ENCODE measurements at regions not wholly inside any gene's neighbourhood (a gene's known extent, or its start where the extent isn't known, plus 50 kb on each side); places are given as distances from the start of the nearest gene placed in this dataset.

DNA sequence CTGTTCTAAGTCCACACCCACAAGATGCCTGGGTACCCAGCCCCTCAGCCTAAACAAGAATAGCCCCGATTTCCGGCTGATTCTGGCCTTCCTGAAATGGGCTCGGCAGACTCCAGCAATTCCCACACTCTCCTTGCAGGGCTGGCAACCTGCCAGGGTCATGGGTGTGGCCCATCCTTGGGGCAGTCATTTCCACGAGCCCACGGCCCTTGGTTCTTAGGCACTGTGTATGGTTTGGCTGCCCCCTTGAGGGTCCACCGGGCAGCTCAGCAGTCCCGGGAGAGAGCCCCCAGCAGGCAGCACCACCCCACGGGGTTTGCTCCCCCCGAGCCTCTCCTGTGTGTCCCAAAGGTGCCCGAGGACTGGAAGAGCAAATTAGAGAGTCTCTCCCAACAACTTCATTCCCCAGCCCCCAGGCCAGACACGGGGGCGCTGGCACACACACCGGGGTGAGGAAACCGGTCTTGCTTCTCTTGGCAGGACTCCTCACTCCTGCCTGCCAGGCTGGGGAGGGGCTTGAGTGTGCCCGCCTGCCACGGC lies 142.2 kb downstream of the EMX2 start:
- no peak for DNase-seq
- Mint-ChIP-seq H3K4me1 (no peaks in the 10 kb centered on the region), H3K36me3 (ENCODE audit: low read depth) (no peaks in the 10 kb centered on the region)

DNA sequence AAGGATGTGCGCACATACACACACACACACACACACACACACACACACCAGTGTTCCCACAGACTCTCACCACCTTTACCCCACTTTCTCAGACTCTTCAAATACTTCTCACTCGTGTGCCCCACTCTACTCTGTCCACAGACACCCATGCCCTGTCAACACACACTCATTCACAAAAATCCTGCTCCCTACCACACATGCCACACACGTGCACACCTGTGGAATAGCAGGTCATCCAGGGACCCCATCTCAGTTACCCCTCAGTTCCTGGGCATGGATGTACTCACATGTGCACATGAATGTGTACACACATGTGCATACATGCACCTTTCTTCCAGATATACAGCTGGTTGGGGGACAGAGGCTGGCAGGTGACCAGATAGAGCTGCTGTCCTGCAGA lies 142.9 kb downstream of the EMX2 start:
- Mint-ChIP-seq H3K27ac (no peak overlapping the region), H3K36me3 (ENCODE audit: low read depth) (no peaks in the 10 kb centered on the region), H3K4me1 (no peaks in the 10 kb centered on the region), H3K4me3 (no peak overlapping the region), H3K27me3 (peaks cover 26% of the 10 kb centered on the region)
- no peak for DNase-seq
- ATAC-seq = no peak
- H3K9me3 ChIP-seq (ENCODE audit: control insufficient read depth, low read length, poor library complexity, severe bottlenecking) = no peaks in the 10 kb centered on the region

More for the DNA sequence above, 142.2 kb downstream of the EMX2 start:
- no peak overlapping the region for H3K4me3 Mint-ChIP-seq
- no peak overlapping the region for H3K27ac Mint-ChIP-seq
- no peak for ATAC-seq
- peaks cover 26% of the 10 kb centered on the region for H3K27me3 Mint-ChIP-seq
- no peaks in the 10 kb centered on the region for H3K9me3 ChIP-seq (ENCODE audit: control insufficient read depth, low read length, poor library complexity, severe bottlenecking)

GRCh38 chr10:117686606-117687005 lies 144.1 kb downstream of the EMX2 start:
- DNase-seq (no peak), ATAC-seq (no peak)
- no peak overlapping the region for H3K27ac Mint-ChIP-seq
- no peaks in the 10 kb centered on the region for H3K4me1 Mint-ChIP-seq
- H3K9me3 ChIP-seq (ENCODE audit: control insufficient read depth, low read length, poor library complexity, severe bottlenecking) = no peaks in the 10 kb centered on the region
- H3K36me3 Mint-ChIP-seq (ENCODE audit: low read depth) = no peaks in the 10 kb centered on the region
- H3K4me3 Mint-ChIP-seq = peak overlapping the region; percentile 31
- H3K27me3 Mint-ChIP-seq = peaks cover 26% of the 10 kb centered on the region

GRCh38 chr10:117688358-117688757 lies 145.8 kb downstream of the EMX2 start:
- H3K4me3 Mint-ChIP-seq = no peak overlapping the region
- H3K27me3 Mint-ChIP-seq = peaks cover 26% of the 10 kb centered on the region
- H3K36me3 Mint-ChIP-seq (ENCODE audit: low read depth) = no peaks in the 10 kb centered on the region
- no peak for ATAC-seq
- DNase-seq = no peak
- H3K27ac Mint-ChIP-seq = no peak overlapping the region
- H3K4me1 Mint-ChIP-seq = no peaks in the 10 kb centered on the region
- H3K9me3 ChIP-seq (ENCODE audit: control insufficient read depth, low read length, poor library complexity, severe bottlenecking) = no peaks in the 10 kb centered on the region

DNA sequence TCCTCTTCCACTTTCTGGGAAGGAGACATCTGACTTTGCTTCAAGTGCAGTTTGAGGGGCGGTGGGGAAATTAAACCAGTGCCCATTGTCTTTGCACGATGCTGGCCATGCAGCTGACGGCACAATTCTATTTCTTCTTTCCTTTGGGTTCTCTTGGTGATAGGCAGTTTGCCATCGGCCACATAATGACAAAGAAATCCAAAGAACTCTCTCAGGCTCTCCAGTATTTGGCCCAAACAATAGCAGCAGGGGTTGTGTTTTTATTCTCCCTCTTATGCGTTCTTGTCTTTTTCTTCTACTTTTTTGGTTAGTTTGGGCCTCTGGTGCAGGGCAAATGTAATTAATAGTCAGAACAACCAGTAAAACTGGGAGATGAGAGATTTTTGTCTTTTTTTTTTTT lies 147.0 kb downstream of the EMX2 start:
- peaks cover 33% of the 10 kb centered on the region for H3K27me3 Mint-ChIP-seq
- H3K4me3 Mint-ChIP-seq = no peak overlapping the region
- H3K36me3 Mint-ChIP-seq (ENCODE audit: low read depth) = no peaks in the 10 kb centered on the region
- DNase-seq (no peak), ATAC-seq (no peak)
- H3K27ac Mint-ChIP-seq = no peak overlapping the region
- no peaks in the 10 kb centered on the region for H3K9me3 ChIP-seq (ENCODE audit: control insufficient read depth, low read length, poor library complexity, severe bottlenecking)
- H3K4me1 Mint-ChIP-seq = no peaks in the 10 kb centered on the region

DNA sequence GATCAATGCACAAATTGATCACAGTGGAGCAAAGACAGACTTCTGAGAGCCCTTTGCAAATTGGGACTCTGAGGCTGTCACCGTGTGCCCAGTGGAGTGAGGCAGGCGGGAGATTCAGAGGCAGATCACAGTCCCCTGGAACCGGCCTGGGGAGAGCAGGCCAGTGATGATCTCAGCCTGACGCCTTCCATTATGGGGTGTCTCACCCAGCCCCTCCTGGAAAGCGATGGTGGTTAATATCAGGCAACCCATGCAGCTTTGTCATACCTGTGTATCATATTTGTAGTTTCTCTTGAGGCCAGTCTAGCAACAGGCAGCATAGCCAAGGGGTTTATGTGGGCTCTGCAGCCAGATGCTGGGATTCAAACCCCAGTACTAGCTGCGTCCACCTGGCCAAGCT lies 147.8 kb downstream of the EMX2 start:
- no peak overlapping the region for H3K27ac Mint-ChIP-seq
- DNase-seq = no peak
- H3K36me3 Mint-ChIP-seq (ENCODE audit: low read depth) = no peaks in the 10 kb centered on the region
- ATAC-seq = no peak
- H3K9me3 ChIP-seq (ENCODE audit: control insufficient read depth, low read length, poor library complexity, severe bottlenecking) = no peaks in the 10 kb centered on the region
- H3K4me1 Mint-ChIP-seq = no peaks in the 10 kb centered on the region
- peaks cover 40% of the 10 kb centered on the region for H3K27me3 Mint-ChIP-seq
- no peak overlapping the region for H3K4me3 Mint-ChIP-seq

- no peaks in the 10 kb centered on the region for H3K36me3 Mint-ChIP-seq (ENCODE audit: low read depth)
- ATAC-seq (no peak), DNase-seq (no peak)
- H3K4me3 Mint-ChIP-seq = no peak overlapping the region
- peaks cover 31% of the 10 kb centered on the region for H3K27me3 Mint-ChIP-seq
- no peaks in the 10 kb centered on the region for H3K9me3 ChIP-seq (ENCODE audit: control insufficient read depth, low read length, poor library complexity, severe bottlenecking)
- no peak overlapping the region for H3K27ac Mint-ChIP-seq
- no peaks in the 10 kb centered on the region for H3K4me1 Mint-ChIP-seq
Observed at GRCh38 chr10:117694190-117694589, 151.6 kb downstream of the EMX2 start.

DNA sequence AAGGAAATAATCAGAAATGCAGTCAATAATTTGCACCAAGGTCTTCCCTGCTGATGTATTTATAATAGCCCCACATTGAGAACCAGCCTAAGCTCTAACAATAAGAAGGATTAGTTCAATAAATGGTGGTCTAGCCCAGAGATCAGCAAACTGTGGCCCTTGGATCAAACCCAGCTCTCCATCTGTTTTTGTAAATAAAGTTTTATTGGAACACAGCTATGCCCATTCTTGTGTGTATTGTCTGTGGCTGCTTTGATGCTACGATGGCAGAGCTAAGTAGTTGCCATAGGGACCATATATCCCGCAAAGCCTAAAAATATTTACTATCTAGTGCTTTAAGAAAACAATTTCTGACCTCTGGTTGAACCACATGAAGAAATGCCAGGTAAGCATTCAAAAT lies 154.9 kb downstream of the EMX2 start:
- Mint-ChIP-seq H3K27ac (no peak overlapping the region), H3K4me1 (no peaks in the 10 kb centered on the region), H3K36me3 (ENCODE audit: low read depth) (no peaks in the 10 kb centered on the region), H3K4me3 (no peak overlapping the region), H3K27me3 (peaks cover 36% of the 10 kb centered on the region)
- DNase-seq (no peak), ATAC-seq (no peak)
- no peaks in the 10 kb centered on the region for H3K9me3 ChIP-seq (ENCODE audit: control insufficient read depth, low read length, poor library complexity, severe bottlenecking)

DNA sequence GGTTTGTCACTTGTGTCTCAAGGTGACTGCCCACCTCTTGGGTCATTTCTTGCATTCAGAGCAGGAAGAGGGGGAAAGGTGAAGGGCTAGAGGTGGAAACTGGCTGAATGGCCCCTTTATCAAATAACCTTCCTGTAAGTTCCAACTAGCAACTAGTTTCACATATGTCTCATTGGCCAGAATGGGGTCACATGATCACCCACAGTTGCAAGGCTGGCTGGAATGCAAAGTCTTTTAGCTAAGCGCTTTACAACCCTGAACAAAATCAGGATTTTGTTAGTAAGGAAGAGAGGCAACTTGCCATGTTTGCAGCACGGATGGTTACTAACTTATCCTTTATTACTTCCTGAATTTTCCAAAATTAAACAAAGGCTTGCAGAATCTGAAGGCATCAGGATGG lies 156.3 kb downstream of the EMX2 start:
- DNase-seq (no peak), ATAC-seq (no peak)
- no peak overlapping the region for H3K4me3 Mint-ChIP-seq
- no peaks in the 10 kb centered on the region for H3K9me3 ChIP-seq (ENCODE audit: control insufficient read depth, low read length, poor library complexity, severe bottlenecking)
- H3K27ac Mint-ChIP-seq = no peak overlapping the region
- H3K36me3 Mint-ChIP-seq (ENCODE audit: low read depth) = no peaks in the 10 kb centered on the region
- H3K27me3 Mint-ChIP-seq = peaks cover 27% of the 10 kb centered on the region
- no peaks in the 10 kb centered on the region for H3K4me1 Mint-ChIP-seq

- no peaks in the 10 kb centered on the region for H3K36me3 Mint-ChIP-seq (ENCODE audit: low read depth)
- H3K4me3 Mint-ChIP-seq = no peak overlapping the region
- ATAC-seq (no peak), DNase-seq (no peak)
- H3K27ac Mint-ChIP-seq = no peak overlapping the region
- peaks cover 30% of the 10 kb centered on the region for H3K27me3 Mint-ChIP-seq
- H3K4me1 Mint-ChIP-seq = no peaks in the 10 kb centered on the region
- no peaks in the 10 kb centered on the region for H3K9me3 ChIP-seq (ENCODE audit: control insufficient read depth, low read length, poor library complexity, severe bottlenecking)
Observed at GRCh38 chr10:117699436-117700075, 157.0 kb downstream of the EMX2 start.

- Mint-ChIP-seq H3K4me3 (no peak overlapping the region), H3K27me3 (peaks cover 16% of the 10 kb centered on the region), H3K27ac (no peak overlapping the region), H3K36me3 (ENCODE audit: low read depth) (no peaks in the 10 kb centered on the region), H3K4me1 (no peaks in the 10 kb centered on the region)
- H3K9me3 ChIP-seq (ENCODE audit: control insufficient read depth, low read length, poor library complexity, severe bottlenecking) = no peaks in the 10 kb centered on the region
- no peak for DNase-seq
- no peak for ATAC-seq
Observed at GRCh38 chr10:117710181-117710798, 167.7 kb downstream of the EMX2 start.

DNA sequence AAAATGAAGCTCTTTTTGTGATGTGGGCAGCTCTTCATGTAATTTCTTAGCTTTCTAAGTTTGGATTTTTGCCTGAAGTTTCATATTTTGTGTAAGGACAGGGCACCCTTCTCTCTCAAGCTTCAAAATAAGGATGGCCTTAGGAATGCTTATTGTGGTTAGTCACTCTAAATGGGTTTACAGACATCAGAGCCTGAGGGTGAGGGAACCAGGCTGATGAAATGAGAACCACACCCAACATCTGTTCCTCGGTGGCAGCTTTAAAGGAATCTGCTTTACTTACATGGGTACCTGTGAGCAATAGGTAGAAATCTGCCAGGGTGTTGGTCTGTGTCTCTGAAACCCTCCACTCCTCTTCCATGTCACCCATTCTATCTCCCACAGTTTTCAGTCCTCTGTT lies 174.3 kb downstream of the EMX2 start:
- ATAC-seq = no peak
- no peaks in the 10 kb centered on the region for H3K9me3 ChIP-seq (ENCODE audit: control insufficient read depth, low read length, poor library complexity, severe bottlenecking)
- Mint-ChIP-seq H3K36me3 (ENCODE audit: low read depth) (no peaks in the 10 kb centered on the region), H3K27ac (no peak overlapping the region), H3K4me1 (no peaks in the 10 kb centered on the region), H3K27me3 (peaks cover 18% of the 10 kb centered on the region), H3K4me3 (no peak overlapping the region)
- no peak for DNase-seq

- Mint-ChIP-seq H3K4me3 (no peak overlapping the region), H3K4me1 (no peaks in the 10 kb centered on the region), H3K36me3 (ENCODE audit: low read depth) (no peaks in the 10 kb centered on the region), H3K27ac (no peak overlapping the region), H3K27me3 (peaks cover 27% of the 10 kb centered on the region)
- ATAC-seq (no peak), DNase-seq (no peak)
- no peaks in the 10 kb centered on the region for H3K9me3 ChIP-seq (ENCODE audit: control insufficient read depth, low read length, poor library complexity, severe bottlenecking)
Observed at GRCh38 chr10:117718986-117719920, 176.7 kb downstream of the EMX2 start.

Data from T-helper 17 cell (primary cell).